Small intestine (tissue), 7 donors: ENCODE measurements at regions not wholly inside any gene's neighbourhood (a gene's known extent, or its start where the extent isn't known, plus 50 kb on each side); places are given as distances from the start of the nearest gene placed in this dataset.

ENCODE experiments used
- DNase-seq, 2 donors: peaks; one replicate each; pipeline versions ENCODE4 v3.0.0 to v3.0.0-alpha.2; 2013
- FAIRE-seq: peaks from 2 replicates; lab custom pipeline; 2012; peaks lifted over from hg19 to GRCh38; lab: Jason Lieb, UNC
- H3K27ac ChIP-seq, 3 donors: one replicate each; pipeline ENCODE4 v1.5.1; 2013; ENCODE audit warnings: low read length in 2 of 3, mild to moderate bottlenecking in 2 of 3, control low read depth in 1 of 3, inconsistent platforms in 1 of 3, low read depth in 1 of 3, moderate library complexity in 1 of 3
- H3K27me3 ChIP-seq, 3 donors: one replicate each; pipeline ENCODE4 v1.6.1; 2013; ENCODE audit warnings: low read length in 3 of 3, inconsistent platforms in 1 of 3; ENCODE audit not compliant: control insufficient read depth in 3 of 3, insufficient read depth in 3 of 3
- H3K36me3 ChIP-seq, 3 donors: one replicate each; pipeline ENCODE4 v1.6.1; 2013; ENCODE audit warnings: low read length in 3 of 3, inconsistent platforms in 1 of 3, low read depth in 1 of 3, mild to moderate bottlenecking in 1 of 3, moderate library complexity in 1 of 3; ENCODE audit not compliant: control insufficient read depth in 3 of 3, insufficient read depth in 2 of 3
- H3K4me1 ChIP-seq, 3 donors: one replicate each; pipeline ENCODE4 v1.6.1; 2013; ENCODE audit warnings: low read length in 2 of 3, inconsistent platforms in 1 of 3, low read depth in 1 of 3, mild to moderate bottlenecking in 1 of 3, moderate library complexity in 1 of 3; ENCODE audit not compliant: control insufficient read depth in 3 of 3, insufficient read depth in 2 of 3
- H3K4me3 ChIP-seq, 3 donors: one replicate each; pipeline ENCODE4 v1.5.1; 2013; ENCODE audit warnings: low read length in 3 of 3, control low read depth in 1 of 3, inconsistent platforms in 1 of 3, low read depth in 1 of 3, mild to moderate bottlenecking in 1 of 3, moderate library complexity in 1 of 3
- H3K9me3 ChIP-seq, 2 donors: one replicate each; pipeline ENCODE4 v1.6.1; 2013; ENCODE audit warnings: low read depth in 1 of 2, low read length in 1 of 2; ENCODE audit not compliant: control insufficient read depth in 2 of 2, insufficient read depth in 1 of 2
- WGBS, 3 donors: extraction: QIAGEN DNeasy Blood & Tissue Kit; methylation state at CpG; one replicate each; pipeline ENCODE4 v1.1.7; 2013; 5-methylcytosine and 5-hydroxymethylcytosine counted together
- donor health status: healthy with polysubstance abuse.
- donor health status: control.
- donor health status: control.
- donor health status: Bipolar disorder and iron deficiency.
- donor health status: healthy.

DNA sequence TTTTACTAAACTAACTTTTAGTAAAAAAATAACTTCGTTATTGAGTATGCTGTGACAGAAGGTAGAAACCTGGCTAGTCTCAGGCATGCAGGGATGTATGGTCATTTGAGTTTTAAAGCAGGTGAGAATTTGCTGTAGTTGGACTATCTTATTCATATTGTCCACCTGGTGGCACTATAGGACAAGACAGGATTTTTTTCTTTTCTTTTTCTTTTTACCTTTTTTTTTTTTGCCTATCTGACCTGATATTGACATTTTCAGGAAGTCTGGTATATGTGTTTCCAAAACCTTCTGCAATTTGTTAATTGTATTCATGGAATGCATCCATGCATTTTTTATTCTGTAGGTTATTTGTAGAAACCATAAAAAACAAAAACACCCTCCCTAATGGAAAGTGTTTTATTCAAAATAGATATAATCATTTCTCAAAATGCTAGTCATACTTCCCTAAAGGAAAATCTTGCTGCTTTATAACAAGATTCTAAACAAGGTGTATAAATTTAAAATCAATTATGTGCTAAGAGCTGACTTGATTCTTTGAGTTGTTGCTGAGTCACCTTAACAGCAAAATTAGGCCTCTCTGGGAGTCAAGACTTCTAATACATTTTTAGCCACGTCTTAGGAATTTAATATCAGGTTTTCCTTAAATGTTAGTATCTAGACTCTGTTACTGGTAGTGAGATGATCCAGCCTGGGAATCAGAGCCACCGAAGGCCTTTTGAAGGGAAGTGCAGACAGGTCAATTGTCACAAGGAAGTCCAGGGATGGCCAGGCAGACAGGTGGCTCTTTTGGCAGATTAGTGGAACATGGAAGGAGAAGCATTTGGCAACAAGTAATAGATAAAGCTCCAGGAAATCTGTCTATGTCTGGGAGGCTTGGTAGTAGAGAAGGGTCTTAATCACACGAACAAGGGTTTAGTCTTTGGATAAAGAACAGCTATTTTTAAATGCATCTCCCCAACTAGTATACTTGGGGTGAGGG is 201.3 kb upstream of the GNPDA2 start:
- Histone ChIP-seq H3K36me3 (no peaks in the 10 kb centered on the region), H3K9me3 (no peaks in the 10 kb centered on the region), H3K4me3 (no peak overlapping the region), H3K27me3 (no peaks in the 10 kb centered on the region), H3K4me1 (no peaks in the 10 kb centered on the region), H3K27ac (no peak overlapping the region)
- DNase-seq: peak; percentile 7 to 32
- no peak for FAIRE-seq
- 41 to 50% (median 45%) methylated on average over 4 of the region's 4 CpGs for WGBS, 3 donors

DNA sequence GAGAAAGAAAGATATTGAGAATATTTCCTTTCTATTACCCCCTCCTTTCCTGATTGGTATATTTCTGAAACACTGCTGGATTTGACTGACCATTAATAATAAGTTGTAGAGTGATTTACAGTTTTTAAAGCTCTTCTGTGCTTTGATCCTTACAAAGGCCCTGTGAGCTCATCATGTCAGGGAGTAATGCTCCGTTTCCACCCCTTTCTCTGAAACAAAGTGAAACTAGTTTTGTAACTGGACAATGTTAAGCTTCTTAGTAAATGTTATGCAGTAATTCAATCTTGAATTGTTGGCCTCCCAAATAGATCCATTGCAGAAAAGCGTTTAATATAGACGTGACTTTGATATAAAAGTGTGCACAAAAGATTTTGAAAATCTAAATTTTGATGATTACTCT is 190.1 kb upstream of the GNPDA2 start:
- H3K9me3 ChIP-seq: no peaks in the 10 kb centered on the region
- FAIRE-seq: no peak
- 39 to 47% (median 42%) methylated on average over 3 of the region's 3 CpGs for WGBS, 3 donors
- H3K27ac ChIP-seq: no peak overlapping the region
- no peaks in the 10 kb centered on the region for H3K27me3 ChIP-seq
- H3K4me3 ChIP-seq: no peak overlapping the region
- peaks cover 0 to 3% (median 0%) of the 10 kb centered on the region in 3 donors for H3K4me1 ChIP-seq
- DNase-seq: peak in 1 of 2 donors; percentile 10
- H3K36me3 ChIP-seq: no peaks in the 10 kb centered on the region

DNA sequence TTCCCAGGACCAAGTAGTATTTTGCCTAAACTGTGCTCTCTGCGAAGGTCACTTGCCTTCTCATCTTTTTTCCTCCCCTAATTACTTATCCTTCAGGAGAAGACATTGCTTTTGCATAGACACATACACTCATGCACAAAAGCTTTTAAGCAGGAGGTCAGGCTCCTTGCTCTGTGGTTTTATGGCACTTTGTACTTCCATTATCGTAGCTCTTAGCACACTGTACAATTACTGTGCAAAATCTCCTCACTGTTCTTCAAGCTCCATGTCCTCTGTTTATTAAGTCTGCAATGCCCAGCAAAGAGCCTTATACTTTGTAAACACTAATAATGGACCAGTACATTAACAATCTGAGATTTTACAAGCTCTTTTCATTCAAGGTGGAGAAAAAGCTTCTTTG is 188.4 kb upstream of the GNPDA2 start:
- Histone ChIP-seq H3K27me3 (no peaks in the 10 kb centered on the region), H3K4me1 (peaks cover 0 to 3% (median 0%) of the 10 kb centered on the region in 3 donors), H3K4me3 (no peak overlapping the region), H3K9me3 (no peaks in the 10 kb centered on the region), H3K36me3 (no peaks in the 10 kb centered on the region), H3K27ac (no peak overlapping the region)
- FAIRE-seq (no peak), DNase-seq (no peak)
- 46 to 66% (median 53%) methylated on average over 2 of the region's 2 CpGs for WGBS, 3 donors

DNA sequence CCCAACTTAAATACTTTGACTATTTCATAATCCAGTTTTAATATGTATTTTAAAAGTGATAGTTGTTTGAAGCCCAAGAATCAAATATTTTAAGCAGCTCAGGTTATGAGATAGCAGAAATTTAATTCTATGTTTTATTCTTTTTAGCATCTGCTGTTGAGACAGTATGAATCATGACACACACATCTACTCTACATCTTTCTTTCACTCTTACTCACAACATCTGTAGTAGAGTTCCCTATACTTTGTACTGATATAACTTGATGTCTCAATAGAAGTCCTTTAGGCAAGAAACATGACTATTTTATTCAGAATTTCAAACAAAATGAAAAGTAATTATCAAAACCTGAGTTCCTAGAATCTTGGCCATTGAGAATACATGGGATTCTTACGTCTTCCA is 187.9 kb upstream of the GNPDA2 start:
- H3K36me3 ChIP-seq: no peaks in the 10 kb centered on the region
- no peak overlapping the region for H3K4me3 ChIP-seq
- no peaks in the 10 kb centered on the region for H3K9me3 ChIP-seq
- DNase-seq (no peak), FAIRE-seq (no peak)
- 81 to 90% (median 89%) methylated on average over 1 of the region's 1 CpG for WGBS, 3 donors
- peaks cover 0 to 3% (median 0%) of the 10 kb centered on the region in 3 donors for H3K4me1 ChIP-seq
- no peak overlapping the region for H3K27ac ChIP-seq
- no peaks in the 10 kb centered on the region for H3K27me3 ChIP-seq

DNA sequence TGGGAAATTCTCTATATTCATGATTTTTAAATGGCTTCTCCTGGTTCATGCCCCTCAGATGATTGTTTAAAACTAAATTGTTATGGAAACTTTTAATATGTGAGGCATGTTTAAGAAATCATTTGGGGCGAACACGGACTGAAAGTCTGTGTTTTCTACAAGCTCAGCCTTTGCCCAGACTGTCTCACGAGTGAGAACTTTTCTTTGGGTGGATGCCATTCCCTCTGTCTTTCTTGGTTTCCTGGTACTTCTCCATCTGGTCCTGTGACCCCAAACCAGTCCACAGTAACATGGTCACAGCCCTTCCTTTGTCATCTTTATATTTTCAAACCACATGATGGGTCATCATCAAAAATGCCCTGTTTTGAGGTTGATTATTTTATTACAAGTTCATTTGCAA is 186.6 kb upstream of the GNPDA2 start:
- FAIRE-seq (no peak), DNase-seq (no peak)
- 65 to 74% (median 72%) methylated on average over 3 of the region's 3 CpGs for WGBS, 3 donors
- H3K4me1 ChIP-seq: peaks cover 0 to 3% (median 0%) of the 10 kb centered on the region in 3 donors
- no peaks in the 10 kb centered on the region for H3K27me3 ChIP-seq
- no peaks in the 10 kb centered on the region for H3K9me3 ChIP-seq
- H3K27ac ChIP-seq: no peak overlapping the region
- no peak overlapping the region for H3K4me3 ChIP-seq
- H3K36me3 ChIP-seq: no peaks in the 10 kb centered on the region

DNA sequence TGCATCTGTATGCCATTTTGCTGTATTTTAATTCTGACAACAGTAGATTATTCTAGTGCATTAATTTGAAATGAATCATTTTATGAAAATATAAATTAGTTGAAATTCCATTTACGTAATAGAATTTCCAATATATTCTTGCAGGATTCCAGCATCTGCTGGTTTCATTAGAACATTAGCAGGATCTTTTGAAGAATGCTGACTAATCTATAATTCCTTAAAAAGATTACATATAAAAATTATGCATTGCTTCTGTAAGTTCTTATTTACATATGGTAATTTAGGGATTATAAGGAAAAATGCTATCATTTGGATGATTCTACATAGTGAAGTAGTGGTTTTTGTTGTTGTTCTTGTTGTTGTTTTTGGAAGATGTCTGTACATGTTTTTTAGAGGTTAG is 182.2 kb upstream of the GNPDA2 start:
- WGBS, 3 donors: 81 to 93% (median 82%) methylated on average over 1 of the region's 1 CpG
- Histone ChIP-seq H3K27me3 (no peaks in the 10 kb centered on the region), H3K9me3 (no peaks in the 10 kb centered on the region), H3K36me3 (no peaks in the 10 kb centered on the region), H3K27ac (no peak overlapping the region), H3K4me3 (no peak overlapping the region), H3K4me1 (no peaks in the 10 kb centered on the region)
- FAIRE-seq: no peak
- DNase-seq: no peak

DNA sequence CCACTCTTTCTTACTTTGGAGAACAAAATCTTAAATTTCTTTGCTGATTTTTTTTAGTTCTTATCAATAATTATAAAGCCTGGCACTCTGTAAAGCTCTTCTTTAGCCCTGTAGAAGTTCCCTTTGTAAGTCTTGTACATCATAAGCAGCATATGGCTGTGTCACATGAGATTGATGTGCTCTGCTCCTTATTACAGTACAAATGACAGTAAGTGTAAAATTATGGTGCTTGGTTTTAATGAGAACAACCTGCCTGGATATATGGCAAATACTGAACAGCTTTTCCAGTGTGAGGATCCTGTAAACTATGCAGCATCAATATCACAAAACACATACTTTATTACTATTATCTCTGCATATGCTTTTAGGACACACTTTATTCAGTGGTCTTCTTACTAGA is 145.9 kb upstream of the GNPDA2 start:
- Histone ChIP-seq H3K36me3 (no peaks in the 10 kb centered on the region), H3K4me1 (no peaks in the 10 kb centered on the region), H3K27me3 (no peaks in the 10 kb centered on the region), H3K4me3 (no peak overlapping the region), H3K9me3 (no peaks in the 10 kb centered on the region), H3K27ac (no peak overlapping the region)
- DNase-seq (no peak), FAIRE-seq (no peak)

DNA sequence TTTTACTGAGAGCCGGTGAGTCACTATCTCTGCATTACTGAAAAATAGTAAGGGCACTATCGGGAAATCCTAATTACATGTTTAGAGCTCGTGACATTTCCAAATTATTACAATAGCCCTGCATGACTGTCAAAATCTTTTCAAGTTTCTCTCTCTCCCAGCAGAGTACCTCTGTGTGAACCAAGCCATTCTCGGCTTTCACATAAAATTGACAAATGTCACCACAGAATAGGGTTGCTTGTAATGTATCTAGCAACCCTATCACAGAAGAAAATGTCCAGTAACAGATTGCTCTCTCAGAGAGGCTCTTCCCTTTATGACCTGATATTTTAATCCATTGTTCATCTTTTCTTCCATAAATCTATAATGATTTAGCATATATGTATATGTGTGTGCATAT is 144.8 kb upstream of the GNPDA2 start:
- Histone ChIP-seq H3K36me3 (no peaks in the 10 kb centered on the region), H3K4me3 (no peak overlapping the region), H3K27ac (no peak overlapping the region), H3K27me3 (no peaks in the 10 kb centered on the region), H3K4me1 (no peaks in the 10 kb centered on the region), H3K9me3 (no peaks in the 10 kb centered on the region)
- FAIRE-seq (no peak), DNase-seq (no peak)
- WGBS, 3 donors: 52 to 75% (median 68%) methylated on average over 4 of the region's 4 CpGs
